Stimulated activated naive B cell treated with anti-CD40 and anti-IgM and Interleukin-4, amounts not matched to agents 10 μg/mL and 1 μg/mL and 100 μg/mL, for 72 hours (primary cell): ENCODE measurements at regions not wholly inside any gene's neighbourhood (a gene's known extent, or its start where the extent isn't known, plus 50 kb on each side); places are given as distances from the start of the nearest gene placed in this dataset.
A peak's percentile ranks its signal among the peaks of the same experiment; 100 is the strongest.
"Not testable (repeated sequence)": the region's sequence is repeated elsewhere in the genome, so short reads cannot be mapped to it uniquely, and the experiment has no call there.

Source experiments
- ATAC-seq, 2 donors: fragments of 150-1000 bp; cut with Tn5 transposase; replicated peaks; 2 replicates each; pipeline ENCODE4 v1.10.0; 2021; ENCODE audit warnings: moderate library complexity in 1 of 2
- DNase-seq: peaks from one replicate; pipeline ENCODE4 v3.0.0; 2021
- H3K27ac Mint-ChIP-seq: one replicate; pipeline ENCODE4 v1.8.0; 2022; ENCODE audit warnings: mild to moderate bottlenecking, mixed read lengths
- H3K27me3 Mint-ChIP-seq, 2 donors: one replicate each; pipeline ENCODE4 v1.8.0; 2022; ENCODE audit warnings: mixed read lengths in 2 of 2
- H3K36me3 Mint-ChIP-seq, 2 donors: one replicate each; pipeline ENCODE4 v1.8.0; 2022; ENCODE audit warnings: mixed read lengths in 2 of 2, mild to moderate bottlenecking in 1 of 2
- H3K4me1 Mint-ChIP-seq, 2 donors: one replicate each; pipeline ENCODE4 v1.8.0; 2022; ENCODE audit warnings: mixed read lengths in 2 of 2, mild to moderate bottlenecking in 1 of 2
- H3K4me3 Mint-ChIP-seq, 2 donors: one replicate each; pipeline ENCODE4 v1.8.0; 2022; ENCODE audit warnings: mild to moderate bottlenecking in 2 of 2, mixed read lengths in 2 of 2, moderate library complexity in 1 of 2
- H3K9me3 Mint-ChIP-seq, 2 donors: one replicate each; pipeline ENCODE4 v1.8.0; 2022; ENCODE audit warnings: mixed read lengths in 2 of 2, mild to moderate bottlenecking in 1 of 2

GRCh38 chr15:26261966-26262365 is 398.8 kb upstream of the ATP10A start:
- DNase-seq = no peak
- Mint-ChIP-seq H3K4me3 (no peak overlapping the region), H3K4me1 (no peaks in the 10 kb centered on the region), H3K9me3 (no peaks in the 10 kb centered on the region), H3K27ac (no peak overlapping the region), H3K27me3 (peaks cover 0 to 5% of the 10 kb centered on the region in 2 donors), H3K36me3 (no peaks in the 10 kb centered on the region)
- no peak for ATAC-seq

GRCh38 chr15:26261413-26261812 is 398.3 kb upstream of the ATP10A start:
- H3K9me3 Mint-ChIP-seq = no peaks in the 10 kb centered on the region
- H3K27ac Mint-ChIP-seq = no peak overlapping the region
- DNase-seq (no peak), ATAC-seq (no peak)
- no peaks in the 10 kb centered on the region for H3K4me1 Mint-ChIP-seq
- H3K27me3 Mint-ChIP-seq = peaks cover 0 to 5% of the 10 kb centered on the region in 2 donors
- no peaks in the 10 kb centered on the region for H3K36me3 Mint-ChIP-seq
- no peak overlapping the region for H3K4me3 Mint-ChIP-seq

- peaks cover 0 to 5% of the 10 kb centered on the region in 2 donors for H3K27me3 Mint-ChIP-seq
- DNase-seq (peak; percentile 9), ATAC-seq (peak; percentile 57 to 62)
- H3K27ac Mint-ChIP-seq = no peak overlapping the region
- no peaks in the 10 kb centered on the region for H3K36me3 Mint-ChIP-seq
- no peak overlapping the region for H3K4me3 Mint-ChIP-seq
- H3K4me1 Mint-ChIP-seq = no peaks in the 10 kb centered on the region
- H3K9me3 Mint-ChIP-seq = no peaks in the 10 kb centered on the region
Measured at GRCh38 chr15:26260517-26261133, 397.5 kb upstream of the ATP10A start.

GRCh38 chr15:26259581-26259980 is 396.5 kb upstream of the ATP10A start:
- Mint-ChIP-seq H3K9me3 (no peaks in the 10 kb centered on the region), H3K36me3 (no peaks in the 10 kb centered on the region), H3K4me3 (no peak overlapping the region), H3K4me1 (no peaks in the 10 kb centered on the region), H3K27me3 (peaks cover 0 to 5% of the 10 kb centered on the region in 2 donors), H3K27ac (no peak overlapping the region)
- no peak for ATAC-seq
- no peak for DNase-seq

GRCh38 chr15:26244782-26245181 is 381.7 kb upstream of the ATP10A start:
- H3K27ac Mint-ChIP-seq, H3K4me1 Mint-ChIP-seq, H3K27me3 Mint-ChIP-seq, ATAC-seq, DNase-seq, H3K36me3 Mint-ChIP-seq, H3K4me3 Mint-ChIP-seq: not testable (repeated sequence)
- H3K9me3 Mint-ChIP-seq = peaks cover 4 to 11% of the 10 kb centered on the region in 2 donors

GRCh38 chr15:26243382-26243781 is 380.3 kb upstream of the ATP10A start:
- no peak for DNase-seq
- Mint-ChIP-seq H3K4me3 (no peak overlapping the region), H3K36me3 (no peaks in the 10 kb centered on the region), H3K27me3 (no peaks in the 10 kb centered on the region), H3K9me3 (peaks cover 0 to 10% of the 10 kb centered on the region in 2 donors), H3K27ac (no peak overlapping the region), H3K4me1 (no peaks in the 10 kb centered on the region)
- no peak for ATAC-seq

GRCh38 chr15:26242565-26243071 is 379.5 kb upstream of the ATP10A start:
- ATAC-seq (no peak), DNase-seq (no peak)
- H3K4me3 Mint-ChIP-seq = no peak overlapping the region
- no peaks in the 10 kb centered on the region for H3K27me3 Mint-ChIP-seq
- H3K27ac Mint-ChIP-seq = no peak overlapping the region
- H3K4me1 Mint-ChIP-seq = no peaks in the 10 kb centered on the region
- no peaks in the 10 kb centered on the region for H3K36me3 Mint-ChIP-seq
- peaks cover 0 to 10% of the 10 kb centered on the region in 2 donors for H3K9me3 Mint-ChIP-seq

- no peak overlapping the region for H3K27ac Mint-ChIP-seq
- peaks cover 0 to 8% of the 10 kb centered on the region in 2 donors for H3K27me3 Mint-ChIP-seq
- H3K36me3 Mint-ChIP-seq = no peaks in the 10 kb centered on the region
- no peak for ATAC-seq
- no peak overlapping the region for H3K4me3 Mint-ChIP-seq
- peaks cover 0 to 6% of the 10 kb centered on the region in 2 donors for H3K9me3 Mint-ChIP-seq
- DNase-seq = no peak
- H3K4me1 Mint-ChIP-seq = no peaks in the 10 kb centered on the region
Measured at GRCh38 chr15:26235864-26236263, 372.7 kb upstream of the ATP10A start.

- Mint-ChIP-seq H3K27ac (no peak overlapping the region), H3K4me1 (no peaks in the 10 kb centered on the region), H3K36me3 (no peaks in the 10 kb centered on the region), H3K27me3 (peaks cover 0 to 8% of the 10 kb centered on the region in 2 donors), H3K4me3 (no peak overlapping the region), H3K9me3 (peaks cover 0 to 7% of the 10 kb centered on the region in 2 donors)
- ATAC-seq = no peak
- DNase-seq = no peak
Measured at GRCh38 chr15:26234976-26235767, 372.0 kb upstream of the ATP10A start.

- ATAC-seq (no peak), DNase-seq (no peak)
- peaks cover 0 to under 1% of the 10 kb centered on the region in 2 donors for H3K36me3 Mint-ChIP-seq
- H3K27me3 Mint-ChIP-seq = peaks cover 0 to 8% of the 10 kb centered on the region in 2 donors
- no peaks in the 10 kb centered on the region for H3K4me1 Mint-ChIP-seq
- peaks cover 9 to 15% of the 10 kb centered on the region in 2 donors for H3K9me3 Mint-ChIP-seq
- H3K4me3 Mint-ChIP-seq = no peak overlapping the region
- no peak overlapping the region for H3K27ac Mint-ChIP-seq
Measured at GRCh38 chr15:26232691-26233090, 369.6 kb upstream of the ATP10A start.

- H3K4me1 Mint-ChIP-seq = no peaks in the 10 kb centered on the region
- H3K27ac Mint-ChIP-seq = no peak overlapping the region
- no peak for ATAC-seq
- peaks cover 0 to 4% of the 10 kb centered on the region in 2 donors for H3K36me3 Mint-ChIP-seq
- H3K4me3 Mint-ChIP-seq = no peak overlapping the region
- H3K9me3 Mint-ChIP-seq = peaks cover 17 to 19% of the 10 kb centered on the region in 2 donors
- DNase-seq = no peak
- H3K27me3 Mint-ChIP-seq = peaks cover 0 to 8% of the 10 kb centered on the region in 2 donors
Measured at GRCh38 chr15:26231096-26231495, 368.0 kb upstream of the ATP10A start.

- Mint-ChIP-seq H3K9me3 (peaks cover 11 to 13% of the 10 kb centered on the region in 2 donors), H3K27me3 (peaks cover 0 to 3% of the 10 kb centered on the region in 2 donors)
- no peak for DNase-seq
Measured at GRCh38 chr15:26224266-26224665, 361.1 kb upstream of the ATP10A start.

GRCh38 chr15:26223720-26224119 is 360.6 kb upstream of the ATP10A start:
- H3K27ac Mint-ChIP-seq = no peak overlapping the region
- H3K9me3 Mint-ChIP-seq = peaks cover 11 to 13% of the 10 kb centered on the region in 2 donors
- ATAC-seq (no peak), DNase-seq (no peak)
- no peaks in the 10 kb centered on the region for H3K4me1 Mint-ChIP-seq
- H3K36me3 Mint-ChIP-seq = peaks cover 0 to 4% of the 10 kb centered on the region in 2 donors
- H3K27me3 Mint-ChIP-seq = peaks cover 0 to 3% of the 10 kb centered on the region in 2 donors
- H3K4me3 Mint-ChIP-seq = no peak overlapping the region

More at GRCh38 chr15:26224266-26224665, 361.1 kb upstream of the ATP10A start:
- peaks cover 0 to 4% of the 10 kb centered on the region in 2 donors for H3K36me3 Mint-ChIP-seq
- no peaks in the 10 kb centered on the region for H3K4me1 Mint-ChIP-seq
- no peak overlapping the region for H3K4me3 Mint-ChIP-seq
- no peak overlapping the region for H3K27ac Mint-ChIP-seq
- ATAC-seq = no peak

- Mint-ChIP-seq H3K36me3 (peaks cover 0 to 4% of the 10 kb centered on the region in 2 donors), H3K9me3 (peaks cover 7 to 9% of the 10 kb centered on the region in 2 donors), H3K4me1 (no peaks in the 10 kb centered on the region), H3K4me3 (no peak overlapping the region), H3K27ac (no peak overlapping the region), H3K27me3 (peaks cover 0 to 3% of the 10 kb centered on the region in 2 donors)
- no peak for DNase-seq
- no peak for ATAC-seq
Measured at GRCh38 chr15:26222781-26223180, 359.7 kb upstream of the ATP10A start.

- H3K27ac Mint-ChIP-seq, H3K4me1 Mint-ChIP-seq, DNase-seq, H3K4me3 Mint-ChIP-seq, H3K36me3 Mint-ChIP-seq, H3K27me3 Mint-ChIP-seq, ATAC-seq, H3K9me3 Mint-ChIP-seq: not testable (repeated sequence)
Measured at GRCh38 chr15:26217043-26217442, 353.9 kb upstream of the ATP10A start.
